Neural progenitor cell (in vitro differentiated cells): ENCODE measurements at regions not wholly inside any gene's neighbourhood (a gene's known extent, or its start where the extent isn't known, plus 50 kb on each side); places are given as distances from the start of the nearest gene placed in this dataset.

Experiments
- DNase-seq: peaks from one replicate; pipeline ENCODE4 v3.0.0-alpha.2; 2016; ENCODE audit warnings: low spot score
- H2AFZ ChIP-seq: fragments of 200-600 bp; sonication (generic); replicated peaks from 2 replicates; pipeline ENCODE4 v1.6.1; 2016; ENCODE audit warnings: antibody characterized with exemption
- H3F3A ChIP-seq: fragments of 200-600 bp; sonication (generic); 2 replicates; pipeline ENCODE4 v1.6.1; 2016; ENCODE audit warnings: antibody characterized with exemption, low read depth
- H3K27ac ChIP-seq: fragments of 200-600 bp; sonication (generic); 2 replicates; pipeline ENCODE4 v1.5.1; 2016; ENCODE audit warnings: mild to moderate bottlenecking
- H3K27me3 ChIP-seq: fragments of 200-600 bp; sonication (generic); 2 replicates; pipeline ENCODE4 v1.6.1; 2016; ENCODE audit warnings: mild to moderate bottlenecking, moderate library complexity
- H3K36me3 ChIP-seq: fragments of 200-600 bp; sonication (generic); 2 replicates; pipeline ENCODE4 v1.5.1; 2016
- H3K4me1 ChIP-seq: fragments of 200-600 bp; sonication (generic); 2 replicates; pipeline ENCODE4 v1.6.1; 2016; ENCODE audit warnings: mixed run types
- H3K4me2 ChIP-seq: fragments of 200-600 bp; sonication (generic); 2 replicates; pipeline ENCODE4 v1.6.1; 2016
- H3K4me3 ChIP-seq: fragments of 200-600 bp; sonication (generic); 2 replicates; pipeline ENCODE4 v1.5.1; 2016
- H3K79me2 ChIP-seq: fragments of 200-600 bp; sonication (generic); 2 replicates; pipeline ENCODE4 v1.6.1; 2016; ENCODE audit warnings: low read depth
- H3K9ac ChIP-seq: fragments of 200-600 bp; sonication (generic); 2 replicates; pipeline ENCODE4 v1.6.1; 2016
- H3K9me3 ChIP-seq: fragments of 200-600 bp; sonication (generic); 2 replicates; pipeline ENCODE4 v1.5.1; 2016; ENCODE audit warnings: low read depth
- H4K20me1 ChIP-seq: fragments of 200-600 bp; sonication (generic); 2 replicates; pipeline ENCODE4 v1.6.1; 2016; ENCODE audit warnings: low read depth
- H3K27ac Mint-ChIP-seq: 3 replicates; pipeline ENCODE4 v1.8.0; 2021; ENCODE audit warnings: mixed read lengths
- H3K27me3 Mint-ChIP-seq: 2 replicates; pipeline ENCODE4 v1.8.0; 2022; ENCODE audit warnings: low read depth, mild to moderate bottlenecking, inconsistent platforms, moderate library complexity, mixed read lengths; ENCODE audit not compliant: insufficient read depth
- H3K36me3 Mint-ChIP-seq: 3 replicates; pipeline ENCODE4 v1.8.0; 2021; ENCODE audit warnings: mixed read lengths
- H3K4me1 Mint-ChIP-seq: 3 replicates; pipeline ENCODE4 v1.8.0; 2021; ENCODE audit warnings: mixed read lengths
- H3K4me3 Mint-ChIP-seq: 3 replicates; pipeline ENCODE4 v1.8.0; 2021; ENCODE audit warnings: mild to moderate bottlenecking, moderate library complexity, mixed read lengths
- H3K9me3 Mint-ChIP-seq: 3 replicates; pipeline ENCODE4 v1.8.0; 2020; ENCODE audit warnings: mixed read lengths
- EZH2 ChIP-seq: fragments of 200-600 bp; sonication (generic); IDR thresholded peaks from 2 replicates; pipeline ENCODE4 v1.6.1; 2017; ENCODE audit warnings: antibody characterized with exemption, mild to moderate bottlenecking, moderate library complexity
- EZH2phosphoT487 ChIP-seq: fragments of 200-600 bp; sonication (generic); IDR thresholded peaks from 2 replicates; pipeline ENCODE4 v1.6.1; 2017; ENCODE audit warnings: antibody characterized with exemption
- TF ChIP-seq, protein P1 (sequence below): fragments of 200-600 bp; sonication (generic); IDR thresholded peaks from 2 replicates; pipeline ENCODE4 v1.5.1; 2017; ENCODE audit warnings: antibody characterized with exemption, mild to moderate bottlenecking

DNA sequence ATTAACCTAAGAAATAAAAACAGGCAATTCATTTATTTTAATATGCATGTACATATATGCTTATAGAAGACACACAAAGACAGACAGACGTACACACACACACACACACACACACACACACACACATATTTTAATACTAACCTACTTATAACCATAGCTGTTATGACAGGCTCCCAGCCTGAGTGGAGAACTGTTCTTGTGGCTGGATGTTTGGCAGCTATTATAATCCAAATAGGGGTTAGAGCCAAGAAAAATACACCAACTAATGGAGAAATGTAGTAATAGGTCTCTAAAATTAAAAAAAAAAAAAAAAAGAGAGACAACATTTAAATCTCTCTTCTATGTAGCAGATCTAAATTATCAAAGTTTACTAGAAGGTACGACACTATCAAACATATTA is 91.8 kb downstream of the SLC41A2 start:
- Histone ChIP-seq H3K27ac (no peak overlapping the region), H3K4me2 (no peak overlapping the region), H3K9ac (no peak overlapping the region), H2AFZ (no peak overlapping the region), H4K20me1 (no peaks in the 10 kb centered on the region), H3K9me3 (no peaks in the 10 kb centered on the region), H3K36me3 (no peaks in the 10 kb centered on the region), H3K79me2 (no peaks in the 10 kb centered on the region), H3K27me3 (no peaks in the 10 kb centered on the region), H3F3A (no peaks in the 10 kb centered on the region), H3K4me1 (no peaks in the 10 kb centered on the region), H3K4me3 (no peak overlapping the region)
- no peak for DNase-seq
- TF ChIP-seq, protein P1, sequence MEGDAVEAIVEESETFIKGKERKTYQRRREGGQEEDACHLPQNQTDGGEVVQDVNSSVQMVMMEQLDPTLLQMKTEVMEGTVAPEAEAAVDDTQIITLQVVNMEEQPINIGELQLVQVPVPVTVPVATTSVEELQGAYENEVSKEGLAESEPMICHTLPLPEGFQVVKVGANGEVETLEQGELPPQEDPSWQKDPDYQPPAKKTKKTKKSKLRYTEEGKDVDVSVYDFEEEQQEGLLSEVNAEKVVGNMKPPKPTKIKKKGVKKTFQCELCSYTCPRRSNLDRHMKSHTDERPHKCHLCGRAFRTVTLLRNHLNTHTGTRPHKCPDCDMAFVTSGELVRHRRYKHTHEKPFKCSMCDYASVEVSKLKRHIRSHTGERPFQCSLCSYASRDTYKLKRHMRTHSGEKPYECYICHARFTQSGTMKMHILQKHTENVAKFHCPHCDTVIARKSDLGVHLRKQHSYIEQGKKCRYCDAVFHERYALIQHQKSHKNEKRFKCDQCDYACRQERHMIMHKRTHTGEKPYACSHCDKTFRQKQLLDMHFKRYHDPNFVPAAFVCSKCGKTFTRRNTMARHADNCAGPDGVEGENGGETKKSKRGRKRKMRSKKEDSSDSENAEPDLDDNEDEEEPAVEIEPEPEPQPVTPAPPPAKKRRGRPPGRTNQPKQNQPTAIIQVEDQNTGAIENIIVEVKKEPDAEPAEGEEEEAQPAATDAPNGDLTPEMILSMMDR: no peak
- TF ChIP-seq EZH2 (no peak), EZH2phosphoT487 (no peak)
- no peaks in the 10 kb centered on the region for H3K27me3 Mint-ChIP-seq
- no peak overlapping the region for H3K4me3 Mint-ChIP-seq
- no peaks in the 10 kb centered on the region for H3K9me3 Mint-ChIP-seq
- no peak overlapping the region for H3K27ac Mint-ChIP-seq
- no peaks in the 10 kb centered on the region for H3K36me3 Mint-ChIP-seq
- no peaks in the 10 kb centered on the region for H3K4me1 Mint-ChIP-seq

GRCh38 chr12:104865080-104865479 is 93.0 kb downstream of the SLC41A2 start:
- Histone ChIP-seq H3K27me3 (no peaks in the 10 kb centered on the region), H3K4me2 (no peak overlapping the region), H4K20me1 (no peaks in the 10 kb centered on the region), H3K79me2 (no peaks in the 10 kb centered on the region), H3K9me3 (no peaks in the 10 kb centered on the region), H3K4me3 (no peak overlapping the region), H3K4me1 (no peaks in the 10 kb centered on the region), H3K9ac (no peak overlapping the region), H3K27ac (no peak overlapping the region), H2AFZ (no peak overlapping the region), H3F3A (no peaks in the 10 kb centered on the region), H3K36me3 (no peaks in the 10 kb centered on the region)
- H3K36me3 Mint-ChIP-seq: no peaks in the 10 kb centered on the region
- H3K4me3 Mint-ChIP-seq: no peak overlapping the region
- no peak overlapping the region for H3K27ac Mint-ChIP-seq
- DNase-seq: no peak
- no peaks in the 10 kb centered on the region for H3K4me1 Mint-ChIP-seq
- H3K27me3 Mint-ChIP-seq: no peaks in the 10 kb centered on the region
- TF ChIP-seq, protein P1: no peak
- TF ChIP-seq EZH2: no peak
- no peak for TF ChIP-seq EZH2phosphoT487
- H3K9me3 Mint-ChIP-seq: no peaks in the 10 kb centered on the region

- no peak overlapping the region for H3K27ac ChIP-seq
- H3K9me3 ChIP-seq: no peaks in the 10 kb centered on the region
- Mint-ChIP-seq H3K4me1 (no peaks in the 10 kb centered on the region), H3K4me3 (no peak overlapping the region), H3K9me3 (no peaks in the 10 kb centered on the region), H3K27ac (no peak overlapping the region), H3K27me3 (no peaks in the 10 kb centered on the region), H3K36me3 (no peaks in the 10 kb centered on the region)
- H2AFZ ChIP-seq: no peak overlapping the region
- TF ChIP-seq EZH2phosphoT487: no peak
- TF ChIP-seq, protein P1: no peak
- TF ChIP-seq EZH2: no peak
- H3K4me2 ChIP-seq: no peak overlapping the region
- no peaks in the 10 kb centered on the region for H3F3A ChIP-seq
- H3K4me1 ChIP-seq: no peaks in the 10 kb centered on the region
- H3K36me3 ChIP-seq: no peaks in the 10 kb centered on the region
- DNase-seq: no peak
- H3K9ac ChIP-seq: no peak overlapping the region
- no peak overlapping the region for H3K4me3 ChIP-seq
- H3K27me3 ChIP-seq: no peaks in the 10 kb centered on the region
- H3K79me2 ChIP-seq: no peaks in the 10 kb centered on the region
- no peaks in the 10 kb centered on the region for H4K20me1 ChIP-seq
These were observed 93.4 kb downstream of the SLC41A2 start for GRCh38 chr12:104864668-104865067.
